ENCODE measurements at regions not wholly inside any gene's neighbourhood (a gene's known extent, or its start where the extent isn't known, plus 50 kb on each side); places are given as distances from the start of the nearest gene placed in this dataset.

- H3K4me3 Mint-ChIP-seq = no peak overlapping the region
- no peak overlapping the region for H3K27ac Mint-ChIP-seq
- DNase-seq = no peak
- H3K36me3 Mint-ChIP-seq = peaks cover 0 to 3% (median 0%) of the 10 kb centered on the region in 3 donors
- peaks cover 0 to 2% (median 1%) of the 10 kb centered on the region in 3 donors for H3K27me3 Mint-ChIP-seq (ENCODE audit: low read depth in 3 of 3)
- peaks cover 1 to 14% (median 6%) of the 10 kb centered on the region in 6 donors for H3K9me3 Mint-ChIP-seq
- no peaks in the 10 kb centered on the region for H3K4me1 Mint-ChIP-seq
Measured at GRCh38 chr9:28320616-28321015, 747.3 kb upstream of the C9orf72 start.

DNA sequence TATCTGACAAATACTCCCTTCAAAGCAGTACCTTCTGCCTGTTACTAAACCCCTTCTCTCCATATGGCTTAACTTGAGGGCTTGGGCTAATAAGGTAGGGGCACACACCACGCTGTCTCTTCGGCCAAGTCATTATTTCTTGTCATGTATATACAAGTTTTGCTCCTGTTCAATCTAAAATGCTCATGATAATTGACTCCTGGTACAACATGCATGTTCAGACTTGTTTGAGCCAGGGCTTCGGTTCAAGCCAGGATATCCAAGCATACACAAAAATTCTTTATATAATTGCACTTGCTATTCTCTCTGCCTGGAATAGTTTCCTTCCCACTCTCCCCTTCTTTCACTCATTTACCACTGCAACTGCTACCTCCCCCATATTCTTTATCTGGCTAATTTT lies 756.0 kb upstream of the C9orf72 start:
- H3K36me3 Mint-ChIP-seq = peaks cover 0 to 7% (median 4%) of the 10 kb centered on the region in 3 donors
- H3K27ac Mint-ChIP-seq = no peak overlapping the region
- H3K27me3 Mint-ChIP-seq (ENCODE audit: low read depth in 3 of 3) = peaks cover 0 to 2% (median 0%) of the 10 kb centered on the region in 3 donors
- H3K4me3 Mint-ChIP-seq = no peak overlapping the region
- no peak for DNase-seq
- H3K9me3 Mint-ChIP-seq = peaks cover 11 to 31% (median 22%) of the 10 kb centered on the region in 6 donors
- H3K4me1 Mint-ChIP-seq = no peaks in the 10 kb centered on the region

- Mint-ChIP-seq H3K4me1 (no peaks in the 10 kb centered on the region), H3K27ac (no peak overlapping the region), H3K27me3 (ENCODE audit: low read depth in 3 of 3) (no peaks in the 10 kb centered on the region), H3K9me3 (peaks cover 6 to 27% (median 12%) of the 10 kb centered on the region in 6 donors), H3K4me3 (no peak overlapping the region), H3K36me3 (peaks cover 0 to 7% (median 0%) of the 10 kb centered on the region in 3 donors)
- DNase-seq = no peak
Measured at GRCh38 chr9:28332648-28333047, 759.4 kb upstream of the C9orf72 start.

GRCh38 chr9:28341913-28342312 lies 768.6 kb upstream of the C9orf72 start:
- Mint-ChIP-seq H3K9me3 (peaks cover 6 to 20% (median 12%) of the 10 kb centered on the region in 6 donors), H3K4me3 (no peak overlapping the region), H3K27me3 (ENCODE audit: low read depth in 3 of 3) (peaks cover 0 to 1% (median 0%) of the 10 kb centered on the region in 3 donors), H3K36me3 (no peaks in the 10 kb centered on the region), H3K4me1 (no peaks in the 10 kb centered on the region), H3K27ac (no peak overlapping the region)
- DNase-seq = no peak

GRCh38 chr9:28342815-28343338 lies 769.6 kb upstream of the C9orf72 start:
- DNase-seq = no peak
- H3K36me3 Mint-ChIP-seq = peaks cover 0 to 3% (median 0%) of the 10 kb centered on the region in 3 donors
- no peak overlapping the region for H3K4me3 Mint-ChIP-seq
- no peaks in the 10 kb centered on the region for H3K4me1 Mint-ChIP-seq
- H3K27me3 Mint-ChIP-seq (ENCODE audit: low read depth in 3 of 3) = peaks cover 0 to 1% (median 0%) of the 10 kb centered on the region in 3 donors
- no peak overlapping the region for H3K27ac Mint-ChIP-seq
- H3K9me3 Mint-ChIP-seq = peaks cover 9 to 29% (median 18%) of the 10 kb centered on the region in 6 donors

DNA sequence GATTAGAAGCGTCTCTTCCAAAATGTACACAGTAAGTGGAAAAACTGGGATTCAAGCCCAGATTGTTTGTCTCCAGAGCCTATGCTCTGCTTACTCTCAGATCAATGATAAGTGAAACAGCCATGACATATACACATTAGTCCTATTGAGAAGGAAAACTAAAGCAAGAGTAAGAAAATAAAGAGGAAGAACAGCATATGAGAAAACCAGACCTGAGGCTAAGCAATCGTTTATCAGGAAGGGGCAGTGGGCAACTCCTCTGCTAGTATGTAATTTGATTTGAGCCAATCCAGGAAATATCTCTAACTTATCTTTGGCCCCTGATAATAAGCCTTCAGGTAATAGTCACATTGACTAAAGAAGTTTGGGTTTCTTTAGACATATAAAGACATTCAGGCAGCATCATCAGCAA lies 789.9 kb upstream of the C9orf72 start:
- no peaks in the 10 kb centered on the region for H3K27me3 Mint-ChIP-seq (ENCODE audit: low read depth in 3 of 3)
- no peak for DNase-seq
- peaks cover 6 to 30% (median 11%) of the 10 kb centered on the region in 6 donors for H3K9me3 Mint-ChIP-seq

DNA sequence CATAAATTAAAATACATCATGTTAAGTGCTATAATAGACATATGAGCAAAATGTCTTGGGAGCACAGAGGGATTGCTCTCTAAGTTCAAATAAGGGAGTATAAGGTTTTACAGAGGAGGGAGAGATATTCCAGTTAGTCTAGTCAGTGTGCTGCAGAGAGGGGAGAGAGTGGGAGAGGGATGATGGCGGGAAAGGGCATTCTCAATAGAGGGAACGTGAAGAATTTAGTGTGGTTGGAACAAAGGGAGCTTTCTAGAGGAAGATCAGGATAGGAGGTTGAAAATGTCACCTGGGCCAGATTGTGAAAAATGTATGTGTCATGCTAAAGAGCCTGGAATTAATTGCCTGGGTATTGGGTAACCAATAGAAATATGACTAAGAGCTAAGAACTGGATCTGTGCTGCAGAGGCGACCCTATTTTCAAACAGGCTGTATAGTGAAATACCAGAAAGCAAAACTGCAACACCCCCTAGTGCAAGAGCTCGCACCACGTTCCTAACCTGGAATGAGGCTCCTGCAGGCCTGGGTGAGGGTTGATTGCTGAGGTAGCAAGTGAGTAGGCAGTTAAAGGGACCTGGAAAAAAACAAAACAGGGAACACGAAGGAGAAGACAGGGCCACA lies 791.8 kb upstream of the C9orf72 start:
- Mint-ChIP-seq H3K27me3 (ENCODE audit: low read depth in 3 of 3) (peaks cover 0 to 2% (median 0%) of the 10 kb centered on the region in 3 donors), H3K9me3 (peaks cover 8 to 40% (median 17%) of the 10 kb centered on the region in 6 donors), H3K4me1 (no peaks in the 10 kb centered on the region), H3K27ac (no peak overlapping the region), H3K4me3 (no peak overlapping the region), H3K36me3 (peaks cover 0 to 4% (median 3%) of the 10 kb centered on the region in 3 donors)
- no peak for DNase-seq

More for the DNA sequence above, 789.9 kb upstream of the C9orf72 start:
- Mint-ChIP-seq H3K36me3 (peaks cover 0 to 3% (median 0%) of the 10 kb centered on the region in 3 donors), H3K4me1 (no peaks in the 10 kb centered on the region), H3K27ac (no peak overlapping the region), H3K4me3 (no peak overlapping the region)

GRCh38 chr9:28365728-28366127 lies 792.4 kb upstream of the C9orf72 start:
- no peak overlapping the region for H3K27ac Mint-ChIP-seq
- no peaks in the 10 kb centered on the region for H3K4me1 Mint-ChIP-seq
- H3K36me3 Mint-ChIP-seq = peaks cover 0 to 4% (median 3%) of the 10 kb centered on the region in 3 donors
- DNase-seq = no peak
- H3K9me3 Mint-ChIP-seq = peaks cover 8 to 40% (median 19%) of the 10 kb centered on the region in 6 donors
- peaks cover 0 to 2% (median 0%) of the 10 kb centered on the region in 3 donors for H3K27me3 Mint-ChIP-seq (ENCODE audit: low read depth in 3 of 3)
- H3K4me3 Mint-ChIP-seq = no peak overlapping the region

DNA sequence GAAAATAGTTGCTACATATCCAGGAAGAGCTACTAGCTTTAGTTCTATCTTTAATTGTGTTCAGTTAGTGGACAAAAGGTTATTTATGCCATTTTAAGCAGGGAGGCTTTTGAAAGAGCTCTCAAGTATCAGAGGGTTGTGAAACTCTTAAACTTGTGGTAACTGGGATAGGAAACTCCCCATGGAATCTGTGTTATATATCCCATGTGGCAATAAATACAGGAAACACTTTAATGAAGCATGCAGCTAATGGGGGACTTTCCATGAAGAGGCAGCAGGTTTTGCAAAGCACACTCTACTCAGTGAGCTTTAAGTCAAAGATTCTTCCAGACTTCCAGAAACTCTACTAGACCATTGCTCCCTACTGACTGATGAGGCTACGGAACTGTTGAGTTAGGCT lies 805.0 kb upstream of the C9orf72 start:
- H3K27me3 Mint-ChIP-seq (ENCODE audit: low read depth in 3 of 3) = peaks cover 0 to 2% (median 0%) of the 10 kb centered on the region in 3 donors
- no peaks in the 10 kb centered on the region for H3K4me1 Mint-ChIP-seq
- no peak overlapping the region for H3K4me3 Mint-ChIP-seq
- no peak overlapping the region for H3K27ac Mint-ChIP-seq
- H3K9me3 Mint-ChIP-seq = peaks cover 6 to 21% (median 9%) of the 10 kb centered on the region in 6 donors
- no peaks in the 10 kb centered on the region for H3K36me3 Mint-ChIP-seq
- no peak for DNase-seq

GRCh38 chr9:28379082-28379481 lies 805.8 kb upstream of the C9orf72 start:
- Mint-ChIP-seq H3K4me1 (no peaks in the 10 kb centered on the region), H3K27me3 (ENCODE audit: low read depth in 3 of 3) (peaks cover 0 to 2% (median 0%) of the 10 kb centered on the region in 3 donors), H3K4me3 (no peak overlapping the region), H3K27ac (no peak overlapping the region), H3K9me3 (peaks cover 6 to 21% (median 9%) of the 10 kb centered on the region in 6 donors), H3K36me3 (no peaks in the 10 kb centered on the region)
- no peak for DNase-seq

DNA sequence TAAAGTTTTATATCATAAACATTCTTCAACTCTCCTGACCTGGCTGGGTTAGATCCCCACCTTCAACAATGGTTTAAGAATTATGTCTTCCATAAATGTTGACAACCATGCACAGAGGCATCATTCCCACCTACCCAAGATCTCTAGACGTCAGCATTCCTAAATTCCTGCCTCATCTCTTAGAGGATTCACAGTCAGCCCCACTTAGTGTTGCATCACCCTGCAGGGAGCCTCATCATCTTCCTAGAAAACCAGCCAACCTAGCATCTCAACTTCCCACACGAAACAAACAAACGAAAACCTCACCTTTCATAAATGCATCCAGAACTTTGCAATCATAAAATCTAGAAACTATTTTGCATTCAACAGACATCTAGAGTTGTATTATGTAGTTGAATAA lies 816.1 kb upstream of the C9orf72 start:
- H3K27me3 Mint-ChIP-seq (ENCODE audit: low read depth in 3 of 3) = peaks cover 0 to 3% (median 0%) of the 10 kb centered on the region in 3 donors
- DNase-seq = no peak
- no peak overlapping the region for H3K27ac Mint-ChIP-seq
- peaks cover 0 to 9% (median 7%) of the 10 kb centered on the region in 3 donors for H3K36me3 Mint-ChIP-seq
- H3K9me3 Mint-ChIP-seq = peaks cover 6 to 35% (median 15%) of the 10 kb centered on the region in 6 donors
- H3K4me1 Mint-ChIP-seq = no peaks in the 10 kb centered on the region
- H3K4me3 Mint-ChIP-seq = no peak overlapping the region

DNA sequence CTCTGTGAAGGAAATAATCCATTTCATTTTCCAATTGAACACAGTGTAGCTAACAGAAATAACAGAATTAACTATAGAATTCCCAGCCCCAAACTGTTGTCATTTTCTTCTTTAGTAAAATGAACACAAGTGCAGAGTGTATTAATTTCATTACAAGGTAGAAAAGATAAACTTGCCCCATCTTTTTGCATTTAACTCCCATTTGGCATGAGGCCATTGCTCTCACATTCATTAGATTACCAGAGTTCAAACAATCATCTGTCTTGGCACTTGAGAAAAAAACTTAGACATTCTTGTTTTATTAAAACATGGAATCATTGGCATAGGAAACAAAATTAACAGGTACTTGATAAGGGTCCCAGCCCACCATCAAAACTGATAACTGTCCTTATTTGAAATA lies 821.5 kb upstream of the C9orf72 start:
- Mint-ChIP-seq H3K27me3 (ENCODE audit: low read depth in 3 of 3) (peaks cover 0 to 3% (median 0%) of the 10 kb centered on the region in 3 donors), H3K4me1 (no peaks in the 10 kb centered on the region), H3K4me3 (no peak overlapping the region), H3K27ac (no peak overlapping the region), H3K9me3 (peaks cover 0 to 32% (median 6%) of the 10 kb centered on the region in 6 donors), H3K36me3 (no peaks in the 10 kb centered on the region)
- no peak for DNase-seq

GRCh38 chr9:28396058-28396457 lies 822.8 kb upstream of the C9orf72 start:
- H3K36me3 Mint-ChIP-seq = no peaks in the 10 kb centered on the region
- peaks cover 0 to 5% (median 0%) of the 10 kb centered on the region in 3 donors for H3K27me3 Mint-ChIP-seq (ENCODE audit: low read depth in 3 of 3)
- no peak overlapping the region for H3K27ac Mint-ChIP-seq
- peaks cover 0 to 27% (median 10%) of the 10 kb centered on the region in 6 donors for H3K9me3 Mint-ChIP-seq
- H3K4me3 Mint-ChIP-seq = no peak overlapping the region
- DNase-seq = no peak
- peaks cover 0 to 2% of the 10 kb centered on the region in 2 donors for H3K4me1 Mint-ChIP-seq

DNA sequence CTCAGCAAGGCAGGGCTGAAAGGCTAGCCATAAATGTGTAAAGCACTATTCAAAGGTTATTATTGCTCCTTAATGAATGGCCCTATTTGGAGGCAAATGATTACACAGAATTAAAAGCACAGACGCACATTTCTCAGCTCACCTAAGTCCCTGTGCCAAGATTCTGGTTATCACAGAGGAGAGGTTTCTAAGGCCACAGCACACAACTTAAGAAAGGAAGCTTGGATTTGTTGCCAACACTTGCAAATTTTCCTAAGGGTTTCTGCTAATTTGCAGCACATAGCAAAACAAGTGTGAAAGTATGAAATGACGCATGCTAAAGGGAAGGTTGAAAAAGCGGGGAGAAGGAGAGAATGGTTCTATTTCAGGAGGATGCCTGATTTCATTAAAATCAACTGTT lies 834.1 kb upstream of the C9orf72 start:
- H3K27ac Mint-ChIP-seq = no peak overlapping the region
- H3K9me3 Mint-ChIP-seq = peaks cover 0 to 13% (median 9%) of the 10 kb centered on the region in 6 donors
- no peaks in the 10 kb centered on the region for H3K36me3 Mint-ChIP-seq
- H3K27me3 Mint-ChIP-seq (ENCODE audit: low read depth in 3 of 3) = peaks cover 0 to 5% (median 0%) of the 10 kb centered on the region in 3 donors
- no peak overlapping the region for H3K4me3 Mint-ChIP-seq
- H3K4me1 Mint-ChIP-seq = no peaks in the 10 kb centered on the region
- DNase-seq = no peak
